Hematopoietic multipotent progenitor cell treated with erythropoietin and hydrocortisone succinate and interleukin-3 and kit ligand, for 8 days (in vitro differentiated cells): ENCODE measurements at regions not wholly inside any gene's neighbourhood (a gene's known extent, or its start where the extent isn't known, plus 50 kb on each side); places are given as distances from the start of the nearest gene placed in this dataset.

Source experiments
- DNase-seq: peaks from one replicate; pipeline ENCODE4 v3.0.0-alpha.2; 2015

GRCh38 chr3:124563376-124563775, 166.9 kb upstream of the UMPS start:
- peak; percentile 23 for DNase-seq

- peak; percentile 72 for DNase-seq
These were observed 165.2 kb upstream of the UMPS start for GRCh38 chr3:124565013-124565412.

DNA sequence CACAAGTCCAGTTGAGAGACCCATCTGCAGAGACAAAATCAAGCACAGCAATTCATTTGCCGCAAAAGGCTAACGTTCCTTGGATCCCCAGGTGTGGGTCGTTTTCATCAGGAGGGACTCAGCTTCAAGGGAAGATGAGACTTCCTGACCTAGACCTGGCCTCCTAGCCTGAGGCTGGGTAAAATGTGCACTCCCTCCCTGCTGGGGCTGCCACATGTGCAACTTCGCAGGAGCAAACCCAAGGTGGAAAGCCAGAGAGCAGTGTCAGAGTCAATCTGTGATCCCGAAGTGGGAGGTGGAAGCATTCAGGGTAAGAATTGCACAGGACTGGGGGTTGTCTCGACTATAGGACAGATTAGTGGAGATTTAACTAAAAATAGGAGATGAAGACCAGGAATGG, 164.7 kb upstream of the UMPS start:
- no peak for DNase-seq

- no peak for DNase-seq
These were observed 163.6 kb upstream of the UMPS start for GRCh38 chr3:124566701-124567100.

GRCh38 chr3:124567179-124567578, 163.1 kb upstream of the UMPS start:
- DNase-seq, result no peak

DNA sequence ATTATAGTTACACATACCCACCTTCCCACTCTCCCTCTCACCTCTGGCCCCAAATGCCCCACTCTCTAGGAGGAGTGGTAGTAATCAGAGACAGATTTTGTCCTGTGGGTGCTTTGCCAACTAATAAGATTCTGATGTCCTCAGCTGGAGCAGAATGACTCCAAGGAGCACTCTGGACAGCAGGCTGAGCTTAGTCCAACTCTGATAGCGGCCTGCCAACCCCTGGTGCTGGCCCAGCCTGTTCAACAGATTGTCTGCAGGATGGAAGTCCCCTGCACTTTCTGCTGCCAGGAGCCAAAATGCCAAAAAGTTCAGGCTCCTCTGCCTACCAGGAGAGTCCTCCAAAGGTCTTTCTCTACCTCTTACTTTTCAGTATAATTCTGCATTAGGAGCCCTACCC, 160.5 kb upstream of the UMPS start:
- DNase-seq, result no peak

DNA sequence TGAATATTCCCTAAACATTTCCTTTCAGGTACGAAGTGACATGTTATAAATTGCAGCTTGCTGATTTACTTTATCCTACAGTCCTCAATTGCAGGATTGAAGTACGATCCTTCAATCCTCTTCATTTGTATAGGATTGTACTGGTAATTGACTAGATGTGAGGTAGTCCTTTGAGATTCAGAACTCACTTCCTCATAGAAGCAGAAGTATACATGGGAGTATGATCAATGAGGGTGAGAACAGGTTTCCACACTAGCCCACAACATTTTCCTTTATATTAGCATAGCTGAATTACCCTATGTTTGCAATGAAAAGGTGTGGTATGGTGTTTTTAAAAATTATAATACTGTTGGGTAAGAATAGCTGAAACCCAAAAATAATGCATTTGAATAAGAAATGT, 160.0 kb upstream of the UMPS start:
- DNase-seq, result no peak

GRCh38 chr3:124572851-124573405, 157.3 kb upstream of the UMPS start:
- DNase-seq, result no peak

DNA sequence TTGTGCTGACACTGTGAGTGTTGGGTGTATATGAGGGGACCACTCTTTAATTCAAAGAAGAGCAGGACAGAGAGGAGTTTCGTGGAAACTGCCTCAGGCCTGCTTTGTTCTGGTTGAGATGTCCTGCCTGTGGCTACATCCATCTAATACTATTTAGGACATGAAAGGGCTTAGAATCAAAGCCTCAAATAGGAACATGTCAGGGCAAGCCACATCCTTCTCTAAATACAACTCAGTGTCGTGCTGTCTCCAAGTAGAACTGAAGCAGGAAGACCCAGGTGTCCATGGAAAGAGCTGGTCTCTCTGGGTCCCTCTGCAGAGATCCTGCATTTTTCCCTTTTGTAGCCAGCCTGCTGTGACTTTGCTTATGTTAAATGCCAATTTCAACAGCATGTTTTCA, 156.2 kb upstream of the UMPS start:
- DNase-seq, result no peak

GRCh38 chr3:124576565-124577493, 153.4 kb upstream of the UMPS start:
- DNase-seq, result no peak

- no peak for DNase-seq
These were observed 152.6 kb upstream of the UMPS start for GRCh38 chr3:124577494-124578167.

DNA sequence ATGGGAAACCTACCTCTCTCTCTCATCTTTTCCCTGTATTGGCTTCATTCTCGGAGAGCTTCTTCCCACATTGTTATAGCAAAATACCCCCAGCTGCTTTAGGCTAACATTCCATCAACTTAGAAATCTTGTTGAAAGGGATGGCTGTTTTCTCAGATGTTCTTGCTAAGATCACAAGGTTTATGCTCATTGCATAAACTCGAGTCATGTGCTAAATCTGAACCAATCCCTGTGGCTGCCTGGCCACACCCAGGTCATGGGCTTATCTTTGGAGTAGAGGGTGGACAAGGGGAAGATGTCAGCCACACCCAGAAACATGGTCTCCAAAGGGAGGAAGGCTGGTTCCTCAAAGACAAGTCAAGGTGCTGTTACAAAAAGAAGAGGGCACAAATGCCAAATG, 150.6 kb upstream of the UMPS start:
- peak; percentile 52 for DNase-seq

DNA sequence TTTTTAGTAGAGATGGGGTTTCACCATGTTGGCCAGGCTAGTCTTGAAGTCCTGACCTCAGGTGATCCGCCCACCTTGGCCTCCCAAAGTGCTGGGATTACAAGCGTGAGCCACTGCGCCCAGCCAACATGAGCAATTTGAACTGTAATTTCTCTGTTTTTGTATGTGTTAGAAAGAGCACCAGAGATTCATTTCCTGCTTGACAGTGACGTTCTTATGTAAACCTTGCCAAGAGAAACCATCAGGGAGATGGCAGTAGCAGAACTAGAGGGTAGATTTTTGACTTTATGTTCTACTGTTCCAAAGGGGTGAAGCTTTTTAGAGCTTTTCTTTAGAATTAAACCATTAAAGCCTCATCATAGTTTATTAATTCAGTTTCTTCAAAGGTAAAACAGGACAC, 148.1 kb upstream of the UMPS start:
- DNase-seq, result no peak

GRCh38 chr3:124582621-124583395, 147.4 kb upstream of the UMPS start:
- DNase-seq, result no peak

DNA sequence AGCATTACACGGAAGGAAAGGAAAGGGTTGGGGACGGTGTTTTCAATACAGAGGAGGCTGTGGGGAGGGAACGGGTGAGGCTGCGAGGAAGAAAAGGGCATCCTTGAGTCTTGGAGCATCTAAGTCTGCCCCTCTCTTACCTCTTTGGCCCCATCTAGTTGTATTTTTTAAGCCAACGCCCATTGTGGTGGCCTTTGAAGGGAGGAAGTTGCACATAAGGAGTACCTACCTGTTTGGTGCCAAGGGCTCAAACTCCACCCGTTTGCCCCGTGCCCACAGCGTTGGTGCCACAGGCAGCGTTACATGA, 146.1 kb upstream of the UMPS start:
- DNase-seq, result no peak

DNA sequence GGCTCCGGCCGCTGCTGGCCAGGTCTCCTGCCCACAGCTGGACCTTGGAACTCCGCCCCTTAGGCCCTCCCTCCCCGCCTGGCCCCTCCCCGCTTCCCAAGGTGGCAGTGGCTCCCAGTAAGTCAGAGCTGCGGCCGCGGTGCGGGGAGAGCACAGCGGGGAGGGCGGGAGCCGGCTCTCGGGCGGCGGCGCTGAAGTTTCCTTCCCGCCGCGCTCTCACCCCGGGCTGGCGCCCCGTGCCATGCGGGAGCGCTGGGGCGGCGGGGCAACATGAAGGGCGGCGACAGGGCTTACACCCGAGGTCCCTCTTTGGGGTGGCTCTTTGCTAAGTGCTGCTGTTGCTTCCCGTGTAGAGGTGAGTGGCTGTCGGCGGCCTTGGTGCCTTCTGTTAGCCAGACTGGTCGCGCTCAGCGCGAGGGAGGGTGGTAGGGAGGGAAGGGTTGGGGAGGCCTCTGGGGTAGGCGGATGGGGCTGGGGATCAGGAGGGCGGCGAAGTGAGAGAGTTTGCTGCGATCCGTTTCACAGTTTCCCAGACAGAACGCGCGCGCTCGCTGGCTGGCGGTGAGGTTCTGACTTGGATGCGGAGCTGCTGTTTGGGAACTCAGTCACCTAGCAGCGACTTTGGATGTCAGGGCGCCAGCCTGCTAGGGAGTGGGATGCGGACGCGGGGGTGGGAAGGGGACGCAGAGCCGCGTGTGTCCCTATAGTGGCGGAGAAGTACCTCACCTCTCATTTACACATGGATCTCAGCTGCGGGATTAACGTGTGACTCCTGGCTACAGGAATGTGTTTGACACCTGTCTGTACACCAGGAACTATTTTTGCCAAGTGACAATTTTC, 145.5 kb upstream of the UMPS start:
- no peak for DNase-seq

DNA sequence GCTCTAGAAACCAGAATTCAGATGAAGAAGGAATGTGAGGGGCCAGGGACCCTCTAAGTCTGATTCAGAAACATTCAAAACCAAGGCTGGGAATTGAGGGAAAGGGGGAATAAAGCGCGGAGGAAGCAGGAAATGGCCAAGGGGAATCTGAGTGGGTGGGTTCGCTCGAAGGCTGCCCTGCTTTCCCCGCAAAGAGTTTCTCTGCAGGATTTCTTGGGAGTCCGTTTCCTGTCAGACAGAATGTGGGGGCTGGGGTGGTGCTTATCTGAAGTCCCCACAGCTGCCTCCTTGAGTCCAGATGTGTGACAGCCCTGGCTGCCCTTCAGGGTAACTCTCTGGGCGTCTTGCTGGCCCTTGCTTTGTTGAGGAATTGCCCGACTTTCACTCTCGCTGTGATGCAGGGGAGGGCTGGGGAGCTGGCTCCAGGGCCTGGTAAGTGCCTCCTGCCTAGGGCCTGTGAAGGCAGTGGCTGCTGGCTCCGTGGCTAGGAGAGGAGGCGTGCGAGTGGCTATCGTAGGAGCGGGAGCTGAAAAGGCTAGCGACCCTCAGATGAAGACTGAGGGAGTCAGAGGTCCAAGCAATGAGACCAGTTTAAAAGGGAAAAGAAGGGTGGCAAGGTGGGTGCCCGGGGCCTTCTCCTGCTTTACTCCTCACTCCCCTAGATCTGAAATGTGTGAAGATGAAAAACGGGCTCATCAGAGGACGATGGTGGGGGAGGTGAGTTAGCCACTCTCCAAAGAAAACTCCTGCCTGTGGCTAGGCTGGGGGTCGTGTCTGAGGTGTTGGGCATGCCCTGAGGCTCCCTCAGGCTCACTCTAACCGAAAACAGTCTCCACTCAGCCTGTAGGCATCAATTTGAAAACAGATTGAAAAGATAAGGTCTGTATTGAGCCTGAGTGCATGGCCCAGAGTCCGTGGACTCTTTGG, 143.9 kb upstream of the UMPS start:
- DNase-seq, result no peak

DNA sequence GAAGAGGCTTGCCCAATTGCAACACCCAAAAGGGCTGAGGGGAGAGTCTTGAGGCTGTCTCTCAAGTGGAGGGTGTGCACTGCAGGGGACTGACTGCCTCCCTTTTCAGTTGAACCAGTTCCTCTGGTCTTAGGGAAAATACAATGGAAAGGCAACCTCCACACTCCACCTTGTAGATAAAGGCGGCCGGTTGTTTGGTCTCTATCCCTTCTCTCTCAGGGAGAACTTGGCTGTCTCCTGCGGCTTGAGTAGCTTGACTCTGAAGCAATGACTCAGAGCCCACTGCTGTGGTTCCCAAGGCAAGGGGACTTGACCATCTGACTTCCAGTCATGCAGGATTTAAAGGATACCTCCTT, 143.2 kb upstream of the UMPS start:
- no peak for DNase-seq

DNA sequence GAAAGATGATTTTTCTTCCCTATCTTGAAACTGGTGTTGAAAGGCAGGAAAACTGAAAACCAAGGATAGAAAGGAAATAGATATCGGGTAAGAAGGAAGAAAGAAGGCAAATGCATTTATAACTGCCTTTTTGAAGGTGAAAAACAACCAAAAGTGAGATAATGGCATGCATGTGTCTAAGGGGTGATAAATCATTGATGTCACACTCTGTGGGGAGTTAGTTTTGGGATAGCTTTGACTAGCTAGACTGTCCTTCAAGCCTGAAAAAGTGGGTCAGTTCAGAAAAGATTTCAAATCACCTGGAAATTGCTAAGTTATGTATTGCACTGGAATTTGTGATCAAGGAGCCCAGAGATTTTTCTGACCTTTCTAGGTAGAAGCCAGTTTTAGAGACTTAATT, 142.2 kb upstream of the UMPS start:
- DNase-seq, result no peak

DNA sequence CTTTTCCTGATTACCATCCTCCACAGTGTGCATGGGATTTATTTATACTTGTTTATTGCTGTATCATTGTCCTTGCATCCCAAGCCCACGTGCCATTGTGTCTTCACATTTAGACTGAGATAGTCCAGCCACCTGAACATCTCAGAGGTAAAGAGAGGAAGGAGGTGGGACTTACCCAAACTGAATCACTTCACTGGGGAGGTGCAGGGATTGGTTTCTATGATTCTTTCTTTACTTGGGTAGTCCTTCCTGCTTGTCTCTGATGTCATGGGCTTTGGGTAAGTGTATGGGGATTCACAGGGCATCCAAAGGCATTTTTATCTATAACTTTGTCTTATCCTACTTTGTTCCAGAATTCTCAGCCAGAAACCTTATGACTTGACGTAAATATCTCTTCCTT, 141.5 kb upstream of the UMPS start:
- no peak for DNase-seq

DNA sequence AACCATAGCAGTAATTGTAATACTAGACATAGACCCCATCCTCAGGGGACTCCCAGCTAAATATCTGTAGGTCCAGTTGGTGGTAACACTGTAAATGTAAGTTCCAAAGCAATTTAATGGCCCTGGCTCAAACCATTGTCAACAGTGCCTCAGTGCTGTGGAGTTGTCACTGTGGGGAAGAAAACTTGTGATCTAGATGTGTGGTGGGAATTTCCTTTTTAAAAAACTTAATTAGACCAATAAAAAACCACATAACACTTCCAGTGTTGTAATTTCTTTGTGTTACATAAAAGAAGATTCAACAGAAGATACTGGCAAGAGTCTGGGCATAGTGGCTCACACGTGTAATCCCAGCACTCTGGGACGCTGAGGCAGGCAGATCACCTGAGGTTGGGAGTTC, 138.6 kb upstream of the UMPS start:
- DNase-seq, result no peak
